ENCODE measurements at regions not wholly inside any gene's neighbourhood (a gene's known extent, or its start where the extent isn't known, plus 50 kb on each side); places are given as distances from the start of the nearest gene placed in this dataset.

- no peak overlapping the region for H3K9ac ChIP-seq (ENCODE audit: low read length)
- no peaks in the 10 kb centered on the region for H3K79me2 ChIP-seq (ENCODE audit: low read length)
- no peaks in the 10 kb centered on the region for H4K20me1 ChIP-seq (ENCODE audit: insufficient read depth, low read length)
- no peak overlapping the region for H2AFZ ChIP-seq (ENCODE audit: low read length)
- no peaks in the 10 kb centered on the region for H3K27me3 ChIP-seq (replicated peaks; ENCODE audit: insufficient read depth, low read length)
- H3K4me1 ChIP-seq (ENCODE audit: low read length), result no peaks in the 10 kb centered on the region
- H3K4me2 ChIP-seq (ENCODE audit: low read depth, low read length), result no peak overlapping the region
- H3K9me3 ChIP-seq (replicated peaks; ENCODE audit: insufficient read depth, low read length), result no peaks in the 10 kb centered on the region
- TF ChIP-seq EZH2phosphoT487 (IDR thresholded peaks at IDR 0.05; ENCODE audit: low read length) (no peak), EZH2 (optimal IDR thresholded peaks at IDR 0.05; ENCODE audit: low read depth, low read length) (no peak)
- TF ChIP-seq, protein P1, sequence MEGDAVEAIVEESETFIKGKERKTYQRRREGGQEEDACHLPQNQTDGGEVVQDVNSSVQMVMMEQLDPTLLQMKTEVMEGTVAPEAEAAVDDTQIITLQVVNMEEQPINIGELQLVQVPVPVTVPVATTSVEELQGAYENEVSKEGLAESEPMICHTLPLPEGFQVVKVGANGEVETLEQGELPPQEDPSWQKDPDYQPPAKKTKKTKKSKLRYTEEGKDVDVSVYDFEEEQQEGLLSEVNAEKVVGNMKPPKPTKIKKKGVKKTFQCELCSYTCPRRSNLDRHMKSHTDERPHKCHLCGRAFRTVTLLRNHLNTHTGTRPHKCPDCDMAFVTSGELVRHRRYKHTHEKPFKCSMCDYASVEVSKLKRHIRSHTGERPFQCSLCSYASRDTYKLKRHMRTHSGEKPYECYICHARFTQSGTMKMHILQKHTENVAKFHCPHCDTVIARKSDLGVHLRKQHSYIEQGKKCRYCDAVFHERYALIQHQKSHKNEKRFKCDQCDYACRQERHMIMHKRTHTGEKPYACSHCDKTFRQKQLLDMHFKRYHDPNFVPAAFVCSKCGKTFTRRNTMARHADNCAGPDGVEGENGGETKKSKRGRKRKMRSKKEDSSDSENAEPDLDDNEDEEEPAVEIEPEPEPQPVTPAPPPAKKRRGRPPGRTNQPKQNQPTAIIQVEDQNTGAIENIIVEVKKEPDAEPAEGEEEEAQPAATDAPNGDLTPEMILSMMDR (IDR thresholded peaks at IDR 0.05; ENCODE audit: low read length), result no peak
- no peak overlapping the region for H3K4me3 ChIP-seq (ENCODE audit: low read length)
- H3K27ac ChIP-seq (ENCODE audit: low read length), result no peak overlapping the region
- no peak for DNase-seq
- H3F3A ChIP-seq (ENCODE audit: insufficient read depth, low read length), result no peaks in the 10 kb centered on the region
- no peaks in the 10 kb centered on the region for H3K36me3 ChIP-seq (replicated peaks; ENCODE audit: insufficient read depth, low read length)
- H3K9me2 ChIP-seq (replicated peaks; ENCODE audit: insufficient read depth, low read length), result no peaks in the 10 kb centered on the region
These were observed 536.9 kb downstream of the RAPGEF2 start for GRCh38 chr4:159639671-159640323.

DNA sequence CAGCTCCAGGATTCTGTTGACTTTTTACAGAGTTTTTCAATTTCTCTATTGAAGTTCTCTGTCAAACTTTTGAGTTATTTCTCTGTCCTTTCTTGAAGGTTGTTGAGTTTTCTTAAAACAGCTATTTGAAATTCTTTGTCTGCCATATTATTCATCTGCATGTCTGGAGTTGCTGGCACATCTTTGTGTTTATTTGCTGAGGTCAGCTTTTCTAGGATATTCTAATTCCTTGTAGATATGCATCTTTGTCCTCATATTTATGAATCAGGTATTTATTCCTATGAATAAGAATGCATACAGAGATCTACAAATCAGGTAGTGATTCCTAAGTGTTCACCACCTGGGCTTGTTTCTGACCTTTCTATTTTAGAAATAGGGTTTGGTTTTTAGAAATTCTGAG is 546.4 kb downstream of the RAPGEF2 start:
- Histone ChIP-seq H3K79me2 (ENCODE audit: low read length) (no peaks in the 10 kb centered on the region), H3K9me3 (replicated peaks; ENCODE audit: insufficient read depth, low read length) (no peaks in the 10 kb centered on the region), H3K9ac (ENCODE audit: low read length) (no peak overlapping the region), H3K9me2 (replicated peaks; ENCODE audit: insufficient read depth, low read length) (no peaks in the 10 kb centered on the region), H3K4me3 (ENCODE audit: low read length) (no peak overlapping the region), H4K20me1 (ENCODE audit: insufficient read depth, low read length) (no peaks in the 10 kb centered on the region), H3K27ac (ENCODE audit: low read length) (no peak overlapping the region), H3F3A (ENCODE audit: insufficient read depth, low read length) (no peaks in the 10 kb centered on the region), H3K36me3 (replicated peaks; ENCODE audit: insufficient read depth, low read length) (no peaks in the 10 kb centered on the region), H3K4me1 (ENCODE audit: low read length) (no peaks in the 10 kb centered on the region), H2AFZ (ENCODE audit: low read length) (no peak overlapping the region), H3K27me3 (replicated peaks; ENCODE audit: insufficient read depth, low read length) (no peaks in the 10 kb centered on the region), H3K4me2 (ENCODE audit: low read depth, low read length) (no peak overlapping the region)
- TF ChIP-seq, protein P1 (IDR thresholded peaks at IDR 0.05; ENCODE audit: low read length), result no peak
- TF ChIP-seq EZH2phosphoT487 (IDR thresholded peaks at IDR 0.05; ENCODE audit: low read length), result no peak
- no peak for TF ChIP-seq EZH2 (optimal IDR thresholded peaks at IDR 0.05; ENCODE audit: low read depth, low read length)
- DNase-seq, result no peak

- H3K79me2 ChIP-seq (ENCODE audit: low read length), result no peaks in the 10 kb centered on the region
- H3K27ac ChIP-seq (ENCODE audit: low read length), result no peak overlapping the region
- H3K9ac ChIP-seq (ENCODE audit: low read length), result no peak overlapping the region
- no peak for DNase-seq
- H3F3A ChIP-seq (ENCODE audit: insufficient read depth, low read length), result no peaks in the 10 kb centered on the region
- H3K9me2 ChIP-seq (replicated peaks; ENCODE audit: insufficient read depth, low read length), result no peaks in the 10 kb centered on the region
- no peak for TF ChIP-seq EZH2 (optimal IDR thresholded peaks at IDR 0.05; ENCODE audit: low read depth, low read length)
- TF ChIP-seq, protein P1 (IDR thresholded peaks at IDR 0.05; ENCODE audit: low read length), result no peak
- no peak for TF ChIP-seq EZH2phosphoT487 (IDR thresholded peaks at IDR 0.05; ENCODE audit: low read length)
- H3K36me3 ChIP-seq (replicated peaks; ENCODE audit: insufficient read depth, low read length), result no peaks in the 10 kb centered on the region
- no peak overlapping the region for H3K4me3 ChIP-seq (ENCODE audit: low read length)
- H3K4me1 ChIP-seq (ENCODE audit: low read length), result no peaks in the 10 kb centered on the region
- no peak overlapping the region for H3K4me2 ChIP-seq (ENCODE audit: low read depth, low read length)
- no peak overlapping the region for H2AFZ ChIP-seq (ENCODE audit: low read length)
- no peaks in the 10 kb centered on the region for H3K9me3 ChIP-seq (replicated peaks; ENCODE audit: insufficient read depth, low read length)
- no peaks in the 10 kb centered on the region for H3K27me3 ChIP-seq (replicated peaks; ENCODE audit: insufficient read depth, low read length)
- no peaks in the 10 kb centered on the region for H4K20me1 ChIP-seq (ENCODE audit: insufficient read depth, low read length)
These were observed 550.0 kb downstream of the RAPGEF2 start for GRCh38 chr4:159652871-159653270.

Data from MM.1S (cell line).